H1 (cell line): ENCODE measurements at regions not wholly inside any gene's neighbourhood (a gene's known extent, or its start where the extent isn't known, plus 50 kb on each side); places are given as distances from the start of the nearest gene placed in this dataset.

Source experiments
- CTCF ChIA-PET: fragments of 300-600 bp; sonication (Branson Sonifier 250); formaldehyde crosslinking; loops from one replicate; lab custom pipeline; 2021; ENCODE audit not compliant: partially characterized antibody; lab: Charles Lee
- POLR2A ChIA-PET: fragments of 300-600 bp; sonication (Branson Sonifier 250); formaldehyde crosslinking; loops from one replicate; lab custom pipeline; 2021; ENCODE audit warnings: inconsistent platforms; ENCODE audit not compliant: partially characterized antibody; lab: Charles Lee
- DNase-seq, 2 experiments: peaks; one replicate each; pipeline versions ENCODE4 v3.0.0 to v3.0.0-alpha.2; 2010 to 2022; ENCODE audit warnings: low spot score in 2 of 2, low read depth in 1 of 2, mixed read lengths in 1 of 2
- FAIRE-seq: peaks from 2 replicates; lab custom pipeline; 2011; peaks lifted over from hg19 to GRCh38; lab: Jason Lieb, UNC
- H2AFZ ChIP-seq: 2 replicates; pipeline ENCODE4 v1.8.1; 2012; ENCODE audit warnings: low read length, inconsistent platforms
- H2AK5ac ChIP-seq: 2 replicates; pipeline ENCODE4 v1.6.1; 2013; ENCODE audit warnings: low read depth, low read length
- H2BK120ac ChIP-seq: replicated peaks from 2 replicates; pipeline ENCODE3; 2013; ENCODE audit warnings: low read depth, low read length, inconsistent platforms
- H2BK12ac ChIP-seq: 2 replicates; pipeline ENCODE4 v1.6.1; 2013; ENCODE audit warnings: low read depth, low read length
- H2BK15ac ChIP-seq: 2 replicates; pipeline ENCODE4 v1.6.1; 2013; ENCODE audit warnings: low read length
- H2BK20ac ChIP-seq: 2 replicates; pipeline ENCODE4 v1.6.1; 2013; ENCODE audit warnings: low read length
- H2BK5ac ChIP-seq: 2 replicates; pipeline ENCODE4 v1.6.1; 2013; ENCODE audit warnings: low read depth, low read length
- H3K14ac ChIP-seq: 2 replicates; pipeline ENCODE4 v1.6.1; 2013; ENCODE audit warnings: inconsistent platforms; ENCODE audit not compliant: insufficient read length
- H3K18ac ChIP-seq: 2 replicates; pipeline ENCODE4 v1.6.1; 2013; ENCODE audit warnings: low read length; ENCODE audit errors: extremely low read depth
- H3K23ac ChIP-seq: 2 replicates; pipeline ENCODE4 v1.6.1; 2013; ENCODE audit warnings: inconsistent platforms; ENCODE audit not compliant: insufficient read length
- H3K23me2 ChIP-seq: 2 replicates; pipeline ENCODE4 v1.6.1; 2013; ENCODE audit warnings: low read depth, low read length
- H3K27ac ChIP-seq: 2 replicates; pipeline ENCODE4 v1.6.1; 2011; ENCODE audit warnings: low read depth, low read length, inconsistent platforms
- H3K27me3 ChIP-seq, 4 experiments: replicated peaks in 1 of 4; 1 replicate in 1 of 4; 2 replicates in 3 of 4; pipeline versions ENCODE4 v1.6.1 to v1.8.1; 2011 to 2013; ENCODE audit warnings: low read length in 3 of 4, mild to moderate bottlenecking in 3 of 4, inconsistent platforms in 2 of 4, mixed read lengths in 2 of 4, moderate library complexity in 1 of 4; ENCODE audit not compliant: control insufficient read depth in 3 of 4, insufficient read depth in 3 of 4; ENCODE audit errors: extremely low read depth in 1 of 4
- H3K36me3 ChIP-seq, 4 experiments: 2 replicates each; pipeline versions ENCODE4 v1.6.1 to v1.8.1; 2011 to 2013; ENCODE audit warnings: mild to moderate bottlenecking in 4 of 4, low read length in 3 of 4, moderate library complexity in 2 of 4, control low read depth in 1 of 4, inconsistent platforms in 1 of 4; ENCODE audit not compliant: insufficient read depth in 4 of 4, control insufficient read depth in 2 of 4
- H3K4ac ChIP-seq: replicated peaks from 2 replicates; pipeline ENCODE3; 2013; ENCODE audit warnings: low read length, low read depth, mixed read lengths, inconsistent platforms; ENCODE audit not compliant: insufficient read length
- H3K4me1 ChIP-seq, 4 experiments: replicated peaks in 1 of 4; 1 replicate in 1 of 4; 2 replicates in 3 of 4; pipeline versions ENCODE4 v1.6.1 to v1.8.1; 2011 to 2013; ENCODE audit warnings: low read length in 3 of 4, inconsistent platforms in 2 of 4, mixed read lengths in 1 of 4; ENCODE audit not compliant: insufficient read depth in 4 of 4, control insufficient read depth in 3 of 4
- H3K4me2 ChIP-seq, 2 experiments: 2 replicates each; pipeline versions ENCODE4 v1.6.1 to v1.8.1; 2011 to 2013; ENCODE audit warnings: low read depth in 2 of 2, low read length in 2 of 2, control low read depth in 1 of 2, inconsistent platforms in 1 of 2, mild to moderate bottlenecking in 1 of 2; ENCODE audit not compliant: insufficient read depth in 1 of 2
- H3K4me3 ChIP-seq, 4 experiments: fragments of 200-600, 300-600 bp in 1 of 4; sonication (generic), shearing (Covaris generic), sonication (Bioruptor Twin) in 1 of 4; 2 replicates each; pipeline versions ENCODE4 v1.5.1 to v1.8.1; 2011 to 2016; ENCODE audit warnings: low read length in 4 of 4, low read depth in 3 of 4, control low read depth in 2 of 4, inconsistent platforms in 2 of 4, mild to moderate bottlenecking in 2 of 4, mixed read lengths in 1 of 4, moderate library complexity in 1 of 4; ENCODE audit not compliant: insufficient read depth in 2 of 4; ENCODE audit errors: extremely low read depth in 1 of 4
- H3K56ac ChIP-seq: replicated peaks from 2 replicates; pipeline ENCODE3; 2013; ENCODE audit warnings: low read depth, mild to moderate bottlenecking, mixed read lengths, low read length, inconsistent platforms; ENCODE audit not compliant: insufficient read length
- H3K79me1 ChIP-seq: 2 replicates; pipeline ENCODE4 v1.6.1; 2013; ENCODE audit warnings: low read depth, low read length, control low read depth
- H3K79me2 ChIP-seq, 2 experiments: 2 replicates each; pipeline versions ENCODE4 v1.6.1 to v1.8.1; 2012 to 2013; ENCODE audit warnings: low read length in 2 of 2, mild to moderate bottlenecking in 2 of 2, inconsistent platforms in 1 of 2; ENCODE audit not compliant: insufficient read depth in 2 of 2, control insufficient read depth in 1 of 2
- H3K9ac ChIP-seq, 4 experiments: replicated peaks in 1 of 4; 1 replicate in 1 of 4; 2 replicates in 3 of 4; pipeline versions ENCODE4 v1.6.1 to v1.8.1; 2011 to 2013; ENCODE audit warnings: low read depth in 3 of 4, low read length in 3 of 4, control low read depth in 2 of 4, mild to moderate bottlenecking in 2 of 4, moderate library complexity in 2 of 4, inconsistent platforms in 1 of 4; ENCODE audit errors: extremely low read depth in 1 of 4
- H3K9me3 ChIP-seq, 2 experiments: 2 replicates each; pipeline versions ENCODE4 v1.6.1 to v1.8.1; 2012 to 2013; ENCODE audit warnings: mild to moderate bottlenecking in 2 of 2, moderate library complexity in 2 of 2, control low read depth in 1 of 2, inconsistent platforms in 1 of 2, low read depth in 1 of 2, low read length in 1 of 2, mixed read lengths in 1 of 2; ENCODE audit not compliant: insufficient read depth in 2 of 2
- H4K20me1 ChIP-seq, 2 experiments: replicated peaks in 1 of 2; 2 replicates each; pipeline versions ENCODE3 to v1.8.1; 2011 to 2013; ENCODE audit warnings: inconsistent platforms in 2 of 2, low read length in 2 of 2, mild to moderate bottlenecking in 1 of 2; ENCODE audit not compliant: insufficient read depth in 2 of 2, control insufficient read depth in 1 of 2
- H4K5ac ChIP-seq: 2 replicates; pipeline ENCODE4 v1.6.1; 2013; ENCODE audit warnings: low read length, low read depth, mixed read lengths, inconsistent platforms; ENCODE audit not compliant: insufficient read length
- H4K8ac ChIP-seq: 2 replicates; pipeline ENCODE4 v1.8.0; 2013; ENCODE audit warnings: mild to moderate bottlenecking, moderate library complexity, low read length, inconsistent platforms; ENCODE audit not compliant: insufficient read depth; ENCODE audit errors: extremely low read depth
- H4K91ac ChIP-seq: replicated peaks from 2 replicates; pipeline ENCODE3; 2013; ENCODE audit warnings: low read length, mixed read lengths, inconsistent platforms; ENCODE audit not compliant: insufficient read length
- BACH1 ChIP-seq: IDR thresholded peaks from 2 replicates; pipeline ENCODE4 v1.6.1; 2012; ENCODE audit warnings: low read length, improper control_type of control experiment
- CBX5 ChIP-seq: fragments of 300-800, 300-1000 bp; sonication (generic); IDR thresholded peaks from 2 replicates; pipeline ENCODE4 v1.7.1; 2016; ENCODE audit warnings: antibody characterized with exemption, low read length, low read depth
- CBX8 ChIP-seq: fragments of 300-800, 300-1000 bp; sonication (generic); IDR thresholded peaks from 2 replicates; pipeline ENCODE4 v1.7.1; 2016; ENCODE audit warnings: low read depth, low read length, borderline replicate concordance
- CEBPB ChIP-seq: IDR thresholded peaks from 2 replicates; pipeline ENCODE4 v1.6.1; 2012; ENCODE audit warnings: low read depth, low read length
- EGR1 ChIP-seq: IDR thresholded peaks from 2 replicates; pipeline ENCODE4 v1.6.1; 2011; ENCODE audit warnings: low read depth, low read length, borderline replicate concordance
- EZH2 ChIP-seq: fragments of 200-600 bp; sonication (generic); IDR thresholded peaks from 2 replicates; pipeline ENCODE4 v1.7.1; 2012; ENCODE audit warnings: low read depth, mild to moderate bottlenecking, moderate library complexity, low read length, inconsistent platforms; ENCODE audit not compliant: severe bottlenecking
- HDAC2 ChIP-seq, 2 experiments: fragments of 300-600 bp in 1 of 2; sonication (generic) in 1 of 2; IDR thresholded peaks; 2 replicates each; pipeline ENCODE4 v1.6.1; 2011 to 2012; ENCODE audit warnings: low read depth in 2 of 2, low read length in 2 of 2, mild to moderate bottlenecking in 2 of 2, moderate library complexity in 2 of 2, borderline replicate concordance in 1 of 2, inconsistent platforms in 1 of 2
- SIRT6 ChIP-seq: IDR thresholded peaks from one replicate; pipeline ENCODE4 v1.7.1; 2012; ENCODE audit warnings: low read length, inconsistent platforms
- SUZ12 ChIP-seq: fragments of 200-600 bp; sonication (generic); IDR thresholded peaks from 2 replicates; pipeline ENCODE4 v1.6.1; 2012; ENCODE audit warnings: mild to moderate bottlenecking, inconsistent platforms, low read length, moderate library complexity, mixed read lengths
- WGBS, 2 experiments: shearing (Covaris generic) in 1 of 2; methylation state at CpG; one replicate each; pipeline versions ENCODE4 v1.1.6 to v1.1.7; 2013 to 2015; ENCODE audit warnings: low lambda C conversion rate in 2 of 2, mixed read lengths in 2 of 2, inconsistent platforms in 1 of 2, low coverage in 1 of 2, missing lambda C conversion rate in 1 of 2; ENCODE audit not compliant: insufficient replicate concordance in 2 of 2, insufficient coverage in 1 of 2, insufficient read length in 1 of 2; ENCODE audit errors: extremely low coverage in 1 of 2, missing lambda C conversion rate in 1 of 2; 5-methylcytosine and 5-hydroxymethylcytosine counted together
- TF ChIP-seq, protein P1 (sequence below): IDR thresholded peaks from 2 replicates; pipeline ENCODE4 v1.6.1; 2011; ENCODE audit warnings: low read depth, mild to moderate bottlenecking, low read length; ENCODE audit not compliant: insufficient read depth
- TF ChIP-seq, protein P2 (sequence below), 3 experiments: IDR thresholded peaks; 1 replicate in 2 of 3; 2 replicates in 1 of 3; pipeline versions ENCODE4 v1.5.1 to v1.6.1; 2011; ENCODE audit warnings: low read length in 3 of 3, mild to moderate bottlenecking in 3 of 3, inconsistent platforms in 2 of 3, low read depth in 1 of 3, moderate library complexity in 1 of 3; ENCODE audit not compliant: insufficient read depth in 1 of 3; ENCODE audit errors: control extremely low read depth in 1 of 3

DNA sequence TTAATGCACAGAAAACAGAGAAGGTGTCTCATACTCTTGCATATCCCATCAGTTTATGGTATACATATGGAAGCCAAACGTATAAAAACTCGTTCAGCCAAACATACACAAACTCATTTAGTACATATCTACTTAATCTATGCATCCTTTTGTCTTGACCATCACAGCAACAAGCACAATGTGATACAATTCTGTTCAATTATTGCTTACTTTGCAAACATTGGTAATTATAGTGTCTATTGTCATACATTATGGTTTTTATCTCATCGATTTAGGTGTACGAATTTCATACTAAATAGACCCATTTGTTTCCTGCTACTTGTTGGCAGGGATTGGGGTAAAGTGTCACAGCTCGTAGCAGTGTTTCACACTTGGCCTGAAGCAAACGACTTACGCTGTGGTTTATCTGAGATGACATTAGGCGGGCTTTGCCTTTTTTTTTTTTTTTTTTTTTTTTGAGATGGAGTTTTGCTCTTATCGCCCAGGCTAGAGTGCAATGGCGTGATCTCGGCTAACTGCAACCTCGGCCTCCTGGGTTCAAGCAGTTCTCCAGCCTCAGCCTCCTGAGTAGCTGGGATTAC lies 425.9 kb upstream of the JARID2 start:
- H2AFZ ChIP-seq: no peak overlapping the region
- H3K79me2 ChIP-seq: no peaks in the 10 kb centered on the region
- H3K79me1 ChIP-seq: peaks cover 2% of the 10 kb centered on the region
- FAIRE-seq: no peak
- no peak overlapping the region for H4K8ac ChIP-seq
- no peak overlapping the region for H3K4ac ChIP-seq
- H3K4me2 ChIP-seq: no peak overlapping the region
- ChIA-PET CTCF (interaction anchor here (0.7 to 1.3 kb wide), 2 partner anchors 12 to 13 kb away, joined by 3 to 4 read pairs; no protein-coding TSS in a partner anchor), POLR2A (no interaction called here)
- no peak overlapping the region for H2BK120ac ChIP-seq
- no peak overlapping the region for H3K23ac ChIP-seq
- H3K18ac ChIP-seq: no peak overlapping the region
- no peak for DNase-seq
- no peak overlapping the region for H2BK20ac ChIP-seq
- no peaks in the 10 kb centered on the region for H3K9me3 ChIP-seq
- no peak overlapping the region for H2BK15ac ChIP-seq
- H4K5ac ChIP-seq: no peak overlapping the region
- H2BK12ac ChIP-seq: no peak overlapping the region
- no peak overlapping the region for H4K91ac ChIP-seq
- no peak overlapping the region for H3K9ac ChIP-seq
- no peaks in the 10 kb centered on the region for H3K23me2 ChIP-seq
- no peak overlapping the region for H2BK5ac ChIP-seq
- no peak overlapping the region for H3K27ac ChIP-seq
- H4K20me1 ChIP-seq: no peaks in the 10 kb centered on the region
- no peaks in the 10 kb centered on the region for H3K36me3 ChIP-seq
- H2AK5ac ChIP-seq: no peak overlapping the region
- H3K27me3 ChIP-seq: no peaks in the 10 kb centered on the region
- no peak overlapping the region for H3K56ac ChIP-seq
- 92% methylated on average over 8 of the region's 12 CpGs; no CpG with 5 or more reads in 1 of the 2 experiments for WGBS, 2 experiments
- H3K4me1 ChIP-seq: peaks cover 5 to 22% (median 11%) of the 10 kb centered on the region in 4 experiments; a peak in 6 of 7 replicates
- no peak overlapping the region for H3K4me3 ChIP-seq
- no peak overlapping the region for H3K14ac ChIP-seq
- no peak for TF ChIP-seq SIRT6
- TF ChIP-seq, protein P1, sequence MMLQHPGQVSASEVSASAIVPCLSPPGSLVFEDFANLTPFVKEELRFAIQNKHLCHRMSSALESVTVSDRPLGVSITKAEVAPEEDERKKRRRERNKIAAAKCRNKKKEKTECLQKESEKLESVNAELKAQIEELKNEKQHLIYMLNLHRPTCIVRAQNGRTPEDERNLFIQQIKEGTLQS: no peak
- TF ChIP-seq CBX8: no peak
- TF ChIP-seq SUZ12: no peak
- TF ChIP-seq HDAC2 (IDR thresholded peaks at IDR 0.05; ENCODE audit: borderline replicate concordance in 1 of 2, low read depth in 2 of 2, low read length in 2 of 2): no peak
- no peak for TF ChIP-seq CEBPB
- TF ChIP-seq BACH1: no peak
- TF ChIP-seq, protein P2, sequence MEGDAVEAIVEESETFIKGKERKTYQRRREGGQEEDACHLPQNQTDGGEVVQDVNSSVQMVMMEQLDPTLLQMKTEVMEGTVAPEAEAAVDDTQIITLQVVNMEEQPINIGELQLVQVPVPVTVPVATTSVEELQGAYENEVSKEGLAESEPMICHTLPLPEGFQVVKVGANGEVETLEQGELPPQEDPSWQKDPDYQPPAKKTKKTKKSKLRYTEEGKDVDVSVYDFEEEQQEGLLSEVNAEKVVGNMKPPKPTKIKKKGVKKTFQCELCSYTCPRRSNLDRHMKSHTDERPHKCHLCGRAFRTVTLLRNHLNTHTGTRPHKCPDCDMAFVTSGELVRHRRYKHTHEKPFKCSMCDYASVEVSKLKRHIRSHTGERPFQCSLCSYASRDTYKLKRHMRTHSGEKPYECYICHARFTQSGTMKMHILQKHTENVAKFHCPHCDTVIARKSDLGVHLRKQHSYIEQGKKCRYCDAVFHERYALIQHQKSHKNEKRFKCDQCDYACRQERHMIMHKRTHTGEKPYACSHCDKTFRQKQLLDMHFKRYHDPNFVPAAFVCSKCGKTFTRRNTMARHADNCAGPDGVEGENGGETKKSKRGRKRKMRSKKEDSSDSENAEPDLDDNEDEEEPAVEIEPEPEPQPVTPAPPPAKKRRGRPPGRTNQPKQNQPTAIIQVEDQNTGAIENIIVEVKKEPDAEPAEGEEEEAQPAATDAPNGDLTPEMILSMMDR (IDR thresholded peaks at IDR 0.05; ENCODE audit: control extremely low read depth in 1 of 3, insufficient read depth in 1 of 3, low read depth in 1 of 3, low read length in 3 of 3): no peak
- no peak for TF ChIP-seq EGR1
- no peak for TF ChIP-seq EZH2
- TF ChIP-seq CBX5: no peak
